ENCODE measurements at regions not wholly inside any gene's neighbourhood (a gene's known extent, or its start where the extent isn't known, plus 50 kb on each side); places are given as distances from the start of the nearest gene placed in this dataset.
A peak's percentile ranks its signal among the peaks of the same experiment; 100 is the strongest.

GRCh38 chr3:159082519-159082918, 280.7 kb downstream of the MFSD1 start:
- TF ChIP-seq CTCF (IDR thresholded peaks at IDR 0.05; ENCODE audit: control insufficient read depth, insufficient read depth, low read depth, low read length, missing control alignments), result no peak
- no peak overlapping the region for H3K4me3 ChIP-seq (ENCODE audit: control insufficient read depth, low read depth, low read length)
- peak; percentile 46 for DNase-seq (ENCODE audit: low read depth)

GRCh38 chr3:159091936-159092335, 290.1 kb downstream of the MFSD1 start:
- no peak for DNase-seq (ENCODE audit: low read depth)
- H3K4me3 ChIP-seq (ENCODE audit: control insufficient read depth, low read depth, low read length), result no peak overlapping the region
- TF ChIP-seq CTCF (IDR thresholded peaks at IDR 0.05; ENCODE audit: control insufficient read depth, insufficient read depth, low read depth, low read length, missing control alignments), result peak; percentile 29

- no peak for DNase-seq (ENCODE audit: low read depth)
- TF ChIP-seq CTCF (IDR thresholded peaks at IDR 0.05; ENCODE audit: control insufficient read depth, insufficient read depth, low read depth, low read length, missing control alignments), result no peak
- H3K4me3 ChIP-seq (ENCODE audit: control insufficient read depth, low read depth, low read length), result no peak overlapping the region
Observed at GRCh38 chr3:159102001-159102400, 300.1 kb downstream of the MFSD1 start.

GRCh38 chr3:159112724-159113123, 310.9 kb downstream of the MFSD1 start:
- TF ChIP-seq CTCF (IDR thresholded peaks at IDR 0.05; ENCODE audit: control insufficient read depth, insufficient read depth, low read depth, low read length, missing control alignments), result no peak

GRCh38 chr3:159113221-159113875, 311.5 kb downstream of the MFSD1 start:
- DNase-seq (ENCODE audit: low read depth), result no peak
- no peak for TF ChIP-seq CTCF (IDR thresholded peaks at IDR 0.05; ENCODE audit: control insufficient read depth, insufficient read depth, low read depth, low read length, missing control alignments)
- H3K4me3 ChIP-seq (ENCODE audit: control insufficient read depth, low read depth, low read length), result no peak overlapping the region

More at GRCh38 chr3:159112724-159113123, 310.9 kb downstream of the MFSD1 start:
- no peak for DNase-seq (ENCODE audit: low read depth)
- H3K4me3 ChIP-seq (ENCODE audit: control insufficient read depth, low read depth, low read length), result no peak overlapping the region

GRCh38 chr3:159114582-159114981, 312.7 kb downstream of the MFSD1 start:
- no peak for DNase-seq (ENCODE audit: low read depth)
- H3K4me3 ChIP-seq (ENCODE audit: control insufficient read depth, low read depth, low read length), result no peak overlapping the region
- no peak for TF ChIP-seq CTCF (IDR thresholded peaks at IDR 0.05; ENCODE audit: control insufficient read depth, insufficient read depth, low read depth, low read length, missing control alignments)
